Omental fat pad (tissue), 3 donors: ENCODE measurements at regions not wholly inside any gene's neighbourhood (a gene's known extent, or its start where the extent isn't known, plus 50 kb on each side); places are given as distances from the start of the nearest gene placed in this dataset.

Experiments used
- ATAC-seq: fragments of 150-250 bp; one replicate; pipeline ENCODE4 v1.9.1; 2016; ENCODE audit warnings: mild to moderate bottlenecking, moderate library complexity; ENCODE audit not compliant: low FRiP score
- DNase-seq: peaks from one replicate; pipeline ENCODE4 v3.0.0-alpha.2; 2019; ENCODE audit warnings: low spot score
- CTCF ChIP-seq, 3 donors: fragments of 450-650 bp; IDR thresholded peaks; one replicate each; pipeline ENCODE4 v1.5.1; 2016 to 2017; ENCODE audit warnings: antibody characterized with exemption in 3 of 3, mild to moderate bottlenecking in 3 of 3, moderate library complexity in 2 of 3

DNA sequence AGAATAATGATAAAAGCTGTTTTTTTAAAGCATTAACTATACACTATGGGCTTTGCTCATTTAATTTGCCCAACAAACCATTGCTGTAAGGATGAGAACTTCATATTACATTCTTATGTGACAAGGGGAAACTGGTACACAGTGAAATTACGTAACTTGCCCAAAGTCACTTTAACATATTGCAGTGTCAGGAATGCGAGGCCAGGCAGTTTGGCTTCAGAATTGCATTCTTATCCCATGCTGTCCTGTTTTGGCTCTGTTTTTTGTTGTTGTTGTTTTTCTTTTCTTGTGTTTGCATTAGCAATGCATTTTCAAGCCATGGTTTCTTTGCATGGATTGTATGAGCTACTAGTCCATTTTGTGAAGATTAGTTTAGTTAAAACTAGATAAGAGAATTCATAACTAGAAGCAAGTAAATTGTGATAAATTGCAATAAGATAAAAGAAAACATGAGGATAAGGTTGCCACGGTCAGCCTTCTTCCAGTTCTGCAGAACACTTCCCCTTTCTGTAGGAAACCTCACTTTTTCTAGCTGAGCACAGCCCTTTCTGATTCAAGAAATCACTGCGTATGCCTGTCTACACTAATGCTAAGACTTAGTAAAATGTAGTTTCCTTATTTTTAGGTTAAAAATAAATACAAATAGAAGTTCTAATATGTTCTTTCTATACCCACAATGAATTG lies 221.3 kb upstream of the KCNJ16 start:
- no peak for TF ChIP-seq CTCF (IDR thresholded peaks at IDR 0.05)
- ATAC-seq = no peak

DNA sequence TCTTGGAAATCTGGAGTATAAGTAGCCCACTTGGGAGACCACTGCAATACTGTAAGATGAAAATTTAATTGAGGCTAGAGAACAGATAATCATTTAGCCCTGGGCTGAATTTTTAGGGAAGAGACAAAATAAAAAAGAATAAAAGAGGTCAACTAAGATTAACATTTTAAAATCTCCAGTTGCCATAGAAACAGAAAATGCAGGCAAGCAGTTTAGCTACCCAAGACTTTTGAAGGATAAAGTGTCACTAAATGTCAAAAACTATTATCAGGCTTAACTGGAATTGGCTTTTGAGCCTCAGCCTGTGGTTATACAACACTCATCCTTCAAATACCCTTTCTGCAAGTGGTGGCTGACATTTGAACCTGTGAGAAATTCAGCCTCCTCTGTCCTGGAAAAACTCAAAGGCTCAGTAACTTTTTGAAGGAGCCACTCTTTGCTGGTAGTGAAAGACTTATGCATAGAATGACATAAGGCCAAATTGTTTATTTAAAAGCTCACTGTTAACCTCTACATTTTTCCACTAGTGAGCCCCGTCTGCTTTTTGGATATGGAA lies 220.7 kb upstream of the KCNJ16 start:
- no peak for DNase-seq
- no peak for ATAC-seq
- no peak for TF ChIP-seq CTCF (IDR thresholded peaks at IDR 0.05)

More for the DNA sequence above, 221.3 kb upstream of the KCNJ16 start:
- DNase-seq = no peak

- ATAC-seq (no peak), DNase-seq (no peak)
- no peak for TF ChIP-seq CTCF (IDR thresholded peaks at IDR 0.05)
These were observed 218.1 kb upstream of the KCNJ16 start for GRCh38 chr17:69856946-69857345.

- DNase-seq = no peak
- no peak for TF ChIP-seq CTCF (IDR thresholded peaks at IDR 0.05)
- ATAC-seq = no peak
These were observed 217.6 kb upstream of the KCNJ16 start for GRCh38 chr17:69857412-69857835.

DNA sequence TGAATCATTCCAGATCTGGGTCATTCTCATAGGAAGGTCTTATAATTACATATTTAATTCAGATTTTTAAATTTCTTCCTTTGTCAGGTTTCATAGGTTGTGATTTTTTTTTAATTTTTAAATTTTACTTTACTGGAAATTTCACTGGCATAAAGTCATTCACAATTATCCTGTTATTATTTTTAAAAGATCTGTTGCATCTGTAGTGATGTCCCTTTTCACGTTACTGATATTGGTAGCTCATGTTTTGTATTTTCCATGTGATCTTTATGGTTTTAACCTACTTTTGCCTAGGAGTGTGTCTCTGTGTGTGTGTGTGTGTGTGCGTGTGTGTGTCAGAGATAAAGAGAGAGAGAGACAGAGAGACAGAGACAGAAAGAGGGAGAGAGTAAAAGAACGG lies 216.6 kb upstream of the KCNJ16 start:
- ATAC-seq = no peak
- DNase-seq = no peak
- TF ChIP-seq CTCF (IDR thresholded peaks at IDR 0.05) = no peak

- DNase-seq = no peak
- ATAC-seq = no peak
- TF ChIP-seq CTCF (IDR thresholded peaks at IDR 0.05) = no peak
These were observed 214.8 kb upstream of the KCNJ16 start for GRCh38 chr17:69860142-69860680.

GRCh38 chr17:69864462-69864861 lies 210.6 kb upstream of the KCNJ16 start:
- no peak for TF ChIP-seq CTCF (IDR thresholded peaks at IDR 0.05)
- ATAC-seq = no peak
- DNase-seq = no peak
